Stimulated activated CD8-positive, alpha-beta memory T cell treated with anti-CD3 and anti-CD28 coated beads, Interleukin-15, amount 100 ng/mL, for 48 hours (primary cell): ENCODE measurements at regions not wholly inside any gene's neighbourhood (a gene's known extent, or its start where the extent isn't known, plus 50 kb on each side); places are given as distances from the start of the nearest gene placed in this dataset.

Experiments used
- DNase-seq, 2 donors: peaks; one replicate each; pipeline ENCODE4 v3.0.0-alpha.2; 2020; ENCODE audit warnings: low read depth in 2 of 2

- DNase-seq, result no peak
Measured at GRCh38 chr18:78352910-78353309, 626.7 kb upstream of the SALL3 start.

GRCh38 chr18:78362198-78362597 lies 617.4 kb upstream of the SALL3 start:
- no peak for DNase-seq

GRCh38 chr18:78363556-78364387 lies 615.8 kb upstream of the SALL3 start:
- DNase-seq, result no peak

GRCh38 chr18:78364388-78364960 lies 615.1 kb upstream of the SALL3 start:
- no peak for DNase-seq

GRCh38 chr18:78367996-78368395 lies 611.6 kb upstream of the SALL3 start:
- DNase-seq, result no peak

- DNase-seq, result no peak
Measured at GRCh38 chr18:78368726-78369125, 610.9 kb upstream of the SALL3 start.

GRCh38 chr18:78376046-78376445 lies 603.6 kb upstream of the SALL3 start:
- no peak for DNase-seq

- DNase-seq, result no peak
Measured at GRCh38 chr18:78378403-78378802, 601.2 kb upstream of the SALL3 start.

- DNase-seq, result no peak
Measured at GRCh38 chr18:78378983-78379382, 600.6 kb upstream of the SALL3 start.

- DNase-seq, result no peak
Measured at GRCh38 chr18:78390348-78390951, 589.2 kb upstream of the SALL3 start.

- no peak for DNase-seq
Measured at GRCh38 chr18:78390952-78391348, 588.7 kb upstream of the SALL3 start.

GRCh38 chr18:78393086-78393862 lies 586.3 kb upstream of the SALL3 start:
- no peak for DNase-seq

- DNase-seq, result no peak
Measured at GRCh38 chr18:78396077-78396476, 583.5 kb upstream of the SALL3 start.

GRCh38 chr18:78396756-78397155 lies 582.9 kb upstream of the SALL3 start:
- DNase-seq, result no peak

GRCh38 chr18:78399992-78400503 lies 579.6 kb upstream of the SALL3 start:
- no peak for DNase-seq

- DNase-seq, result no peak
Measured at GRCh38 chr18:78402440-78402839, 577.2 kb upstream of the SALL3 start.

GRCh38 chr18:78402966-78403365 lies 576.7 kb upstream of the SALL3 start:
- DNase-seq, result no peak

GRCh38 chr18:78403371-78403770 lies 576.2 kb upstream of the SALL3 start:
- DNase-seq, result no peak

- DNase-seq, result no peak
Measured at GRCh38 chr18:78405763-78406162, 573.9 kb upstream of the SALL3 start.

- no peak for DNase-seq
Measured at GRCh38 chr18:78406743-78407465, 572.7 kb upstream of the SALL3 start.

- no peak for DNase-seq
Measured at GRCh38 chr18:78407466-78407844, 572.2 kb upstream of the SALL3 start.
